ENCODE measurements at regions not wholly inside any gene's neighbourhood (a gene's known extent, or its start where the extent isn't known, plus 50 kb on each side); places are given as distances from the start of the nearest gene placed in this dataset.

DNA sequence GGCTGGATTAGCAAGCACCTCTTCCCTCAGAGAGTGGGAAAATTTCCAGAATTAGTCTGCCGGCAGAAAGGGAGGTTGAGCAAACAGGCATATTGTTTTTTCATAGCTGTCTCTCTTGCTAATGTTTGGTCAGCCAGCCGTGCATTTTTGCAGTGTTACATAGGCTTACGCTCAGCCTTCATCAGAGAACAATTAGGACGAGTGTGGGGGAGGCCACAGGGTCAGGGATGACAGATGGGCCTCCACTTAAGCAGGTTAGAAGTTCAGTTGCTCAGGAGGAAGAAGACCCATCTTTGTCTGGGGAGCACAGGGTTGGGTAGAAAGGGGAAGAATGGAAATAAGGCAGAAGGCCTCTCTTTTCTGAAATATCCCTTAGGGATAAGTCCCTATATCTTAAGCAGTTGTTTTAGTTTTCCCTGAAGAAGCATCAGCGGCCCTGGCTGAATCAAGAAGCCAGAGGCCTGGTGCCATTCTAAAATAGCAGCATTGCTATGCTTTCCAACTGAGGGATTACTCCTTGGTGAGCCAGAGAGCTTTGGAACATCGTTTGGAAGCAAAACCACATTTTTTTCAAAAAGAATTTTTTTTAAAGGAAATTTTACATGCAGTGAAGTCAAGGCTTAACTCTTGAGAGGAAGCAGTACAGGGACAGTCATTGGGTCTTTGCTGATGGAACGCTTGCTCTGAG is 118.8 kb downstream of the SMIM20 start:
- TF ChIP-seq, protein P1, sequence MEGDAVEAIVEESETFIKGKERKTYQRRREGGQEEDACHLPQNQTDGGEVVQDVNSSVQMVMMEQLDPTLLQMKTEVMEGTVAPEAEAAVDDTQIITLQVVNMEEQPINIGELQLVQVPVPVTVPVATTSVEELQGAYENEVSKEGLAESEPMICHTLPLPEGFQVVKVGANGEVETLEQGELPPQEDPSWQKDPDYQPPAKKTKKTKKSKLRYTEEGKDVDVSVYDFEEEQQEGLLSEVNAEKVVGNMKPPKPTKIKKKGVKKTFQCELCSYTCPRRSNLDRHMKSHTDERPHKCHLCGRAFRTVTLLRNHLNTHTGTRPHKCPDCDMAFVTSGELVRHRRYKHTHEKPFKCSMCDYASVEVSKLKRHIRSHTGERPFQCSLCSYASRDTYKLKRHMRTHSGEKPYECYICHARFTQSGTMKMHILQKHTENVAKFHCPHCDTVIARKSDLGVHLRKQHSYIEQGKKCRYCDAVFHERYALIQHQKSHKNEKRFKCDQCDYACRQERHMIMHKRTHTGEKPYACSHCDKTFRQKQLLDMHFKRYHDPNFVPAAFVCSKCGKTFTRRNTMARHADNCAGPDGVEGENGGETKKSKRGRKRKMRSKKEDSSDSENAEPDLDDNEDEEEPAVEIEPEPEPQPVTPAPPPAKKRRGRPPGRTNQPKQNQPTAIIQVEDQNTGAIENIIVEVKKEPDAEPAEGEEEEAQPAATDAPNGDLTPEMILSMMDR (IDR thresholded peaks at IDR 0.05; ENCODE audit: low read depth, low read length) = no peak

DNA sequence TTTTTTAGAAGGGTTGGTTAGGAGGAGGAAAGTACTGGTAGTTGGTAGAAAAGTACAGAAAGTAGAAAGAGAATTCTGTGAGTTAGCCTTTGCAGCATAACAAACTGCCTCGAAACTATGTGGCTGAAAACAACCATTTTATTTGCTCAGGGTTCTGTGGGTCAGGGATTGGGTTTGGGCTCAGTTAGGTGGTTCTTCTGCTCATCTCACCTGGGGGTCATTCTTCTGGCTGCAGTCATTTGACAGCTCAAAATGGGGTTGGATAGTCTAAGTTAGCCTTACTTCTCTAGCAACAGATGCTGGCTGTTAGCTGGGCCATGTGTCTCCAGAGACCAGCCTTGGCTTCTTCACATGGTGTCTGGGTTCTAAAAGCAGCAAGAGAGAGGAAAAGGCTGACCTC is 119.4 kb downstream of the SMIM20 start:
- TF ChIP-seq, protein P1 (IDR thresholded peaks at IDR 0.05; ENCODE audit: low read depth, low read length) = no peak
- no peak overlapping the region for H3K4me3 ChIP-seq (ENCODE audit: low read depth, low read length)

More for the DNA sequence above, 118.8 kb downstream of the SMIM20 start:
- H3K4me3 ChIP-seq (ENCODE audit: low read depth, low read length) = no peak overlapping the region

DNA sequence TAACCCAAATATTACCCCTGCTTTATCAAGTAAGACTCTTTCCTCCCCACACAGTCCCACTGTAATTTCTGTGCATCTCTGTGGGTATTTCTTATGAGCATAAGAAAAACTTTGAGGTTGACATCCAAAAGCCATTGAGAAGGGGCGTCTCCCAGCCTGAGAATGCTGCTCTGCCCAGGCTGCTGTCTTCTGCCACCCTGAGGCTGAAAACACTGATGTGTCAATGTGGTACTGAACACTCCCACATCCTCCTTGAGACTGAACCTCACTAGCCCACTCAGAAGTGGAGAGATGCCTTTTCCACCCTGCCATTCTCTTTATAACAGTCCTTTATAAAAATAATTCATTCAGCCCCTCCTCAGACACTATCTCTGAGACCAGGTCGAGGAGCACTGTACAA is 120.8 kb downstream of the SMIM20 start:
- H3K4me3 ChIP-seq (ENCODE audit: low read depth, low read length) = no peak overlapping the region
- TF ChIP-seq, protein P1 (IDR thresholded peaks at IDR 0.05; ENCODE audit: low read depth, low read length) = no peak

DNA sequence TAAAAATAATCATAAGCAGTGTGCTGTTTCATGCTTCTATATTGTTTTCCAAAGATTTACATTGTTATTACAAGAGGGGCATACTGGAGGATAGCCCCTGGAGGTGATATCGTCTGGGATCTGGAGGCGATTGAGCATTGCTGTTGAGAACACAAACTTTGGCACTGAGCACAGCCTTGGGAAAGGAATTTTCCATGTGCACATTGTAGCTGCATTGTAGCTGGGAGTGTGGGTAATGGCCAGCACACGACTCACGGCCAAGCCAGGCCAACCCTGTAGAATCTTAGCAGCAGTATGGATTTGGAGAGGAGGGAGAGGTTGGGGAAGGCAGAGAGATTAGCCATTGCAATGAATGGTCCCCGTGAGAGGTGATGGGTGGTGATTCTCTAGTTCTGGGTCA is 121.9 kb downstream of the SMIM20 start:
- H3K4me3 ChIP-seq (ENCODE audit: low read depth, low read length) = no peak overlapping the region

DNA sequence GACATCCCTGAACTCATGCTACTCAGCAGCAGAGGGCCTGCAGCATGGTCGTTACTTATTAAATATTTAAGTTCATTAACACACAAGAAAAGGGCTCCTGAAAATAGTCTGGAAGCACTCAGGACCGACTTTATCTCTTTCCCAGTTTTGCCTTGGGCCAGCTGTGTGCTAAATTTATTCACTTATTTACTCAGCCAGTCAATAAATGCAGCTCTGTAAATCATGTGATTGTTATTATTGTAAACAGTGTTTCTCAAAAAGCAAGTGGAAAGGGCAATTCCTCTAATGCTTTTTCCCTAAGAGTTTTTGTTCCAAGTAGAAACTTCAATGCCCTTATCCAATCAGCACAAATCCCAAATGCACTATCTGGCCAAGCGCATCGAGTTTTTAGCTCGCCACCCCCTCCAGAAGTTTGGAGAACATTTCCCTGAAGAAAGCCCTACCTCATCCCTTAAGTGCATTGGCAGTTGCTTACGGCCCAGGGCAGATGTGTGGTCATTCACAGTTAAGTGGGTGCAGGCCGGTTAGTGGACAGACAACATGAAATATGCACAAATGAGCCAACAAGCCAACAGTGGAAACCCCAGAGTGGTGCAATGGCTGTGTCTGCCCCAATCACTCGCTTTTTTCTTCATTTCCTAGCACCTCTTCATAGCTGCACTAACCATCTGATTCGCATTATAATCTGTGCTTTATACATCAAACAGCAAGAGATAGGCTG is 125.8 kb downstream of the SMIM20 start:
- no peak overlapping the region for H3K4me3 ChIP-seq (ENCODE audit: low read depth, low read length)
- TF ChIP-seq, protein P1 (IDR thresholded peaks at IDR 0.05; ENCODE audit: low read depth, low read length) = no peak

More for the DNA sequence above, 121.9 kb downstream of the SMIM20 start:
- TF ChIP-seq, protein P1 (IDR thresholded peaks at IDR 0.05; ENCODE audit: low read depth, low read length) = no peak

DNA sequence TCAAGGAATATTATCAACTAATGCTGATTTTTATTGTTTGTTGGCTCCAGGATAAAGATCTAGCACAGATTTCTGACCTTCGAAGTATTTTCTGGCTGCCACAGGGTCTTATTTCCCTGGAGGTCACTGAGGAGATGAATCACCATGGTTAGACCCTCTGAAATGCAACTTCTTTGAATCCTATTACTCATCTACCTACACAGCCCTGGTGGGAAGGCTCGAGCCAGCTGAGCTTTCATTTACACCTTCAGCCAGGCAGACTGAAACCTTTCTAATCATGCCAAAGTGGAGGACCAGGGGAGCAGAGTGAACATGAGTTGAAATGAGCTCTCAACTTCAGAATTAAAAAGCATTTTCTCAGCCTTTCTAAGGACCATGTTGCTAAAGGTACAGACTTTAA is 130.5 kb downstream of the SMIM20 start:
- TF ChIP-seq, protein P1 (IDR thresholded peaks at IDR 0.05; ENCODE audit: low read depth, low read length) = no peak
- no peak overlapping the region for H3K4me3 ChIP-seq (ENCODE audit: low read depth, low read length)

DNA sequence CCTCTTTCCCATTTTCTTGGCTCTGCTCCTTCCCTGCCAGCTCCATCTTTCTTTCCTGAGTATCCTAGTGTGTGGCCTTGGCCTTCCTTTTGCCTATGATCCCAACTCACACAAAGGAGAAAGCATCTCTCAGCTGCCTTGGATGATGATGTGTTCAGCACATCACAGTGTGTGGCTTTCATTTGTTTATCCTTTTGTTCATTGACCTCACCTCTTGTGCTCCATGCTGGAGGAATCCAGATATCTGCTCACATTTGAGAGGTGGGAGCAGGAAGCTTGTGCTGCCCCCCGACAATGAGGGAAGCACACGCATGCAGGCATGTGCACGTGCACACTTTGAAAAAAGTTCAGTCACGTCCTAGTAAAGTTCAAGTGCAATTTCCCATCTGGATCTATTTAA is 131.0 kb downstream of the SMIM20 start:
- H3K4me3 ChIP-seq (ENCODE audit: low read depth, low read length) = no peak overlapping the region
- TF ChIP-seq, protein P1 (IDR thresholded peaks at IDR 0.05; ENCODE audit: low read depth, low read length) = no peak

Measured in WI38 (cell line).